GM21825 (cell line): ENCODE measurements at regions not wholly inside any gene's neighbourhood (a gene's known extent, or its start where the extent isn't known, plus 50 kb on each side); places are given as distances from the start of the nearest gene placed in this dataset.
"Not testable (repeated sequence)": the region's sequence is repeated elsewhere in the genome, so short reads cannot be mapped to it uniquely, and the experiment has no call there.

Experiments
- ATAC-seq: cut with Tn5 transposase; IDR thresholded peaks from one replicate; pipeline ENCODE4 v1.9.1; 2021; ENCODE audit warnings: mild to moderate bottlenecking, moderate library complexity; ENCODE audit not compliant: unreplicated experiment

GRCh38 chr14:106592115-106592852 lies 1065.9 kb downstream of the TMEM121 start:
- not testable (repeated sequence) for ATAC-seq

DNA sequence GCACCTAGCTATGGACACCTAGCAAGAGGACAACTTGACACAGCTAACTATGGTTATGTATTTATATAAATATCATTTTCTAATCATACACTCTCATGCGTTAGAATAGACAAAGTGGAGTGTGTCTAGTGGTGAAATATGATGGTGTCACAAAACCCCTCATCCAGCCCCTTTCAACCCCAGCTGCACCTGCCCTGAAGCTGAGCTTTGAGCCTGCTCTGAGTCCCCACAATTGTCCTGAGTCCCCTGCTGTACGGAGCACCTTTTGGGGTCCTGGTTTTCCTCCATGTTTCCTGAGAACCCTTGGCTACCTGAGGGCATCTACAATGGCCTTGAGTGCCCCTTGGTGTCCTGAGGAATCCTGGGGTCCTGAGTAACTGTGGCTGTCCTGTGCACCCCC lies 1072.8 kb downstream of the TMEM121 start:
- no peak for ATAC-seq

DNA sequence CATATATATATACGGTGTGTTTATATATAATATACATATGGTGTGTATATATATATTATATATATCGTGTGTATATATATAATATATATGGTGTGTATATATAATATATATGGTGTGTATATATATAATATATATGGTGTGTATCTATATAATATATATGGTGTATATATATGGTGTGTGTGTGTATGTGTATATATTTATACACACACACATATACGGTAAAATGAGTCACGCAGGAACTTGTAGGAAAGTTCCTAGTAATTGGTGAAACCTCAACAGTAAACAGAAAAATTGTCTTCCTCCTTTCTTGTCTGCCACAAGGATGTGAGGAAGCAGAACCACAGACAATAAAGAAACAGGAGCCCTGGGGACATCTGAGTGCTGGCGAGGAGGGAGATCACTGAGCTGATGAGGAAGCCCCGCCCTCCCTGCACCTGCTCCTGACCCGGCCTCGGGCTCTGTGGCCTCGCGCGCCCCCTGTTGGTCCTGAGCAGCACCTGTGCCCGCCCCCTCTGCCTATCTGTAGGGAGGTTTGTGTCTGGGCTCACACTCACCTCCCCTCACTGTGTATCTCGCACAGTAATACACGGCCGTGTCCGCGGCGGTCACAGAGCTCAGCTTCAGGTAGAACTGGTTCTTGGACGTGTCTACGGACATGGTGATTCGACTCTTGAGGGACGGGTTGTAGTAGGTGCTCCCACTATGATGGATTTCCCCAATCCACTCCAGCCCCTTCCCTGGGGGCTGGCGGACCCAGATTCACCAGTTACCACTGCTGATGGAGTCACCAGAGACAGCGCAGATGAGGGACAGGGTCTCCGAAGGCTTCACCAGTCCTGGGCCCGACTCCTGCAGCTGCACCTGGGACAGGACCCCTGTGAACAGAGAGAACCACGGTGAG lies 1079.4 kb downstream of the TMEM121 start:
- ATAC-seq, result no peak

- ATAC-seq, result no peak
These were observed 1080.6 kb downstream of the TMEM121 start for GRCh38 chr14:106606936-106607335.

DNA sequence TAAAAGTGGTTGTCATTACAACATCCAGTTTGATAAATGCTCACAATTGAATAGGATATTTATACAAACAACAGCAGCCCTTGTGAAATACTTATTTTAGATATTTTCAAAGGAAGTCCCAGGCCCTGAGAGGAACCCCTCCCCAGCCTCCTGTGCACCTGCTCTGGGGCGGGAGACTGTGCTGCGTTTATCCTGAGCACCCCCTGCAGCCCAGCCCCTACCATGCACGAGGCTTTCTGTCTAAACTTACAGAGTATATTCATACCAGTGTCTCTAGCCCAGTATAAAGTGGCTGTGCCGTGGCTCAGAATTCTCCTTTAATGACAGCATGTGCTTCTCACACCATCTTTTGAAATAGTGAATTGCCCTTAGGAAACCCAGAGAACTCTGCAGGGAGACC lies 1084.3 kb downstream of the TMEM121 start:
- ATAC-seq, result no peak

GRCh38 chr14:106613256-106613655 lies 1086.9 kb downstream of the TMEM121 start:
- no peak for ATAC-seq

GRCh38 chr14:106618471-106618951 lies 1092.1 kb downstream of the TMEM121 start:
- not testable (repeated sequence) for ATAC-seq

DNA sequence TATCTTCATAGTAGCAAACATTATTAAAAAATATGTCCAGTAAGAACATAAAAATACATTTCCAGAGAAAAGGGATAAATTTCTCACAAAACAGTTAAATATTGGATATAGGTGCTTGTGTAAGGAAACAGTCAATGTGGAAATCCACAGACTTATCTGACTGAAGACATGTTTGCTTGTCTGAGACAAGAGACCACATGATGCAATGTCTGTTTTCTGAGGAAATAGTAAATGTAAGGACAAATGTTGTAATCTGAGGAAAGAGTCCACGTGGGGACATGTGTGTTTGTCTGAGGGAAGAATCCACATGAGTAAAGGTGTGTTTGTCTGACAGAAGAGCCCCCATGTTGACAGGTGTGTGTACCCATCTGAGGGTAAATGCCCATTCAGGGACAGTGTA lies 1093.2 kb downstream of the TMEM121 start:
- no peak for ATAC-seq

DNA sequence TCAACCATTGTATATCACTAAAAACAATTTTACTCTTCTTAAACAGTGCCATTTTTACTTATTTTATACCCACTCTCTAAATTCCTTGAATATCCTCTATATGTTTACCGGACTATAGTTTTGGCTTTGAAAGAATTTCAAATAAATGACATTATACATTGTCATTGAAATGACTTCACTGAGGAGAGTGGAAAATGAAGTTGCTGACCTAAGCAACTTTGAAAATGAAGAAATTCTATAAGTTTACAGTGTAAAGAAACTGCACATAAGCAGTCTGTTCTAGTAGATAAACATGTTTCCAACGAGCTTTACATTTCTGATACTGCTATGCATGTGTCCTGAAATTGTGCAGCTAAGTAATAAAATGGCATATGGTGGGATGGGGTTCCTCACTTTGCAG lies 1094.0 kb downstream of the TMEM121 start:
- no peak for ATAC-seq

DNA sequence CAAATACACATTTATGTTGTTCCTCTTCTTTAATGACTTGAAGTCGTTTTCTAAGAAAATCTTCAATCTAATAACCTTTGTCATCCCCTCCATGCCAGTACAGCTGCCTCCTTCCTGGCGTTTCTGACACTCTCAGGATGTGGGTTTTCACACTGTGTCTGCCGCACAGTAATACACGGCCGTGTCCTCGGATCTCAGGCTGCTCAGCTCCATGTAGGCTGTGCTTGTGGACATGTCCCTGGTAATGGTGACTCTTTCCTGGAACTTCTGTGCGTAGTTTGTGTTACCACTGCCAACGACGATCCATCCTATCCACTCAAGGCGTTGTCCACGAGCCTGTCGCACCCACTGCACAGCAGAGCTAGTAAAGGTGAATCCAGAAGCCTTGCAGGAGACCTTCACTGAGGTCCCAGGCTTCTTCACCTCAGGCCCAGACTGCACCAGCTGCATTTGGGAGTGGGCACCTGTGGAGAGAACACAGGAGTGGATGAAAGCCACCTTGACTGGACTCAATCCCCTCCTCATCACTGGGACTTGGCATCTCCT lies 1095.9 kb downstream of the TMEM121 start:
- ATAC-seq, result no peak

GRCh38 chr14:106625186-106625585 lies 1098.8 kb downstream of the TMEM121 start:
- no peak for ATAC-seq

DNA sequence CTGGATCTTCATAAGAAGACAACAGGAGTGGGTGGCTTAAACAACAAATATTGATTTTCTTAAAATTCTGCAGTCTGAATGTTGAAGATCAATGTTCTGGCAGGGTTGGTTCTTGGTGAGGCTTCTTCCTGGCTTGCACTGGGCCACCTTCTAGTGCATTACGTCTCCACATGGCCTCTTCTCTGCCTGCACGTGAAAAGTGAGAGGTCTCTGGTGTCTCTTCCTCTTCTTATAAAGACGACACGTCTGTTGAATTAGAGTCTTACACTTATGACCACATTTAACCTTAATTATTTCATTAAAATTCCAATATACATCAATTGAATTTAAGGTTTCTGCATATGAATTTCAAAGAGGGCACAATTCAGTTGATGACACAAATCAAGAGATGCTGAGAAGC lies 1100.1 kb downstream of the TMEM121 start:
- ATAC-seq, result not testable (repeated sequence)

DNA sequence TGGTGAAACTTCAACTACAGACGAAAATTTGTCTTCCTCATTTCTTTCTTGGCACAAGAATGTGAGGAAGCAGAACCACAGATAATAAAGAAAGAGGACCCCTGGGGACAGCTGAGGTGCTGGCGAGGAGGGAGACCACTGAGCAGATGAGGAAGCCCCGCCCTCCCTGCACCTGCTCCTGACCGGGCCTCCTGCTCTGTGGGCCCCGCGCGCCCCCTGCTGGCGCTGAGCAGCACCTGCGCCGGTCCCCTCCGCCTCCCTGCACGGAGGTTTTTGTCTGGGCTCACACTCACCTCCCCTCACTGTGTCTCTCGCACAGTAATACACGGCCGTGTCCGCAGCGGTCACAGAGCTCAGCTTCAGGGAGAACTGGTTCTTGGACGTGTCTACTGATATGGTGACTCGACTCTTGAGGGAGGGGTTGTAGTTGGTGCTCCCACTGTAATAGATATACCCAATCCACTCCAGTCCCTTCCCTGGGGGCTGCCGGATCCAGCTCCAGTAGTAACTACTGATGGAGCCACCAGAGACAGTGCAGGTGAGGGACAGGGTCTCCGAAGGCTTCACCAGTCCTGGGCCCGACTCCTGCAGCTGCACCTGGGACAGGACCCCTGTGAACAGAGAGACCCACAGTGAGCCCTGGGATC lies 1100.7 kb downstream of the TMEM121 start:
- not testable (repeated sequence) for ATAC-seq

- no peak for ATAC-seq
These were observed 1105.5 kb downstream of the TMEM121 start for GRCh38 chr14:106631879-106632278.

GRCh38 chr14:106633721-106634120 lies 1107.3 kb downstream of the TMEM121 start:
- no peak for ATAC-seq

GRCh38 chr14:106635569-106635968 lies 1109.2 kb downstream of the TMEM121 start:
- no peak for ATAC-seq

- ATAC-seq, result not testable (repeated sequence)
These were observed 1112.5 kb downstream of the TMEM121 start for GRCh38 chr14:106638786-106639452.

DNA sequence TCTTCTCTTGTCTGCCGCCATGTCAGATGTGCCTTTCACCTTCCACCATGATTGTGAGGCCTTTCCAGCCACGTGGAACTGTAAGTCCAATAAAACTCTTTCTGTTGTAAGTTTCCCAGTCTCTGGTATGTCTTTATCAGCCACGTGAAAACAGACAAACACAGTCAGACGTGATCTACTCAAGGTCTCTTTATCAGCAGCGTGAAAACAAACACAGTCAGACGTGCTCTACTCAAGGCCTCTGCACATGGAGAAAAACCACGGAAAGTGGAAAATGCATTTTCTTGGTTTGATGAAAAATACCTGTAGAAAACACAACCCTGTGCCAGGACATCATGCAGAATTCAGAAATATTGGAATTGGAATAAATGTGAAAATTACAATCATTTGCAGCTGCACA lies 1115.7 kb downstream of the TMEM121 start:
- ATAC-seq, result no peak

DNA sequence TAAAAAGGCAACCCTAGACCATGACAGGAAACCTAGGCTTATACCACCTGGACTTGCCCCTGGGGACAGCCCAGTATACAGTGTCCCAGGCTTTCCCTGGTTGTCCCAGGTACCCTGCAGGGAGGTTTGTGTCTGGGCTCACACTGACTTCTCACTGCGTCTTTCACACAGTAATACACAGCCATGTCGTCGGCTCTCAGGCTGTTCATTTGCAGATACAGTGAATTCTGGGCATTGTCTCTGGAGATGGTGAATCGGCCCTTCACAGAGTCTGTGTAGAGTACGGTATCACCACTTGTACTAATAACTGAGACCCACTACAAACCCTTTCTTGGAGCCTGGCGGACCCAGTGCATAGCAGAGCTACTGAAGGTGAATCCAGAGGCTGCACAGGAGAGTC lies 1116.6 kb downstream of the TMEM121 start:
- ATAC-seq, result not testable (repeated sequence)

DNA sequence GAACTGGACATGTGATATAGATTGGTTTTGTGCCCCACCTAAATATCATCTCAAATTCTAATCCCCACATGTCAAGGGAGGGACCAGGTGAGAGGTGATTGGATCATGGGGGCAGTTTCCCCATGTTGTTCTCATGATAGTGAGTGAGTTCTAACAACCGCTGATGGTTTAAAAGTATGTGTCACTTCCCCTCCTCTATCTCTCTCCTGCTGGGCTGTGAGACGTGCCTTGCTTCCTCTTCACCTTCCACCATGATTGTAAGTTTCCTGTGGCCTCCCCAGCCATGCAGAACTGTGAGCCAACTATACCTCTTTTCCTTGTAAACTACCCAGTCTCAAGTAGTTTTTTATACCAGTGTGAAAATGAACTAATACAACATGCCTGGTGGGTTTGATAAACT lies 1122.5 kb downstream of the TMEM121 start:
- not testable (repeated sequence) for ATAC-seq
